ENCODE measurements at regions not wholly inside any gene's neighbourhood (a gene's known extent, or its start where the extent isn't known, plus 50 kb on each side); places are given as distances from the start of the nearest gene placed in this dataset.

DNA sequence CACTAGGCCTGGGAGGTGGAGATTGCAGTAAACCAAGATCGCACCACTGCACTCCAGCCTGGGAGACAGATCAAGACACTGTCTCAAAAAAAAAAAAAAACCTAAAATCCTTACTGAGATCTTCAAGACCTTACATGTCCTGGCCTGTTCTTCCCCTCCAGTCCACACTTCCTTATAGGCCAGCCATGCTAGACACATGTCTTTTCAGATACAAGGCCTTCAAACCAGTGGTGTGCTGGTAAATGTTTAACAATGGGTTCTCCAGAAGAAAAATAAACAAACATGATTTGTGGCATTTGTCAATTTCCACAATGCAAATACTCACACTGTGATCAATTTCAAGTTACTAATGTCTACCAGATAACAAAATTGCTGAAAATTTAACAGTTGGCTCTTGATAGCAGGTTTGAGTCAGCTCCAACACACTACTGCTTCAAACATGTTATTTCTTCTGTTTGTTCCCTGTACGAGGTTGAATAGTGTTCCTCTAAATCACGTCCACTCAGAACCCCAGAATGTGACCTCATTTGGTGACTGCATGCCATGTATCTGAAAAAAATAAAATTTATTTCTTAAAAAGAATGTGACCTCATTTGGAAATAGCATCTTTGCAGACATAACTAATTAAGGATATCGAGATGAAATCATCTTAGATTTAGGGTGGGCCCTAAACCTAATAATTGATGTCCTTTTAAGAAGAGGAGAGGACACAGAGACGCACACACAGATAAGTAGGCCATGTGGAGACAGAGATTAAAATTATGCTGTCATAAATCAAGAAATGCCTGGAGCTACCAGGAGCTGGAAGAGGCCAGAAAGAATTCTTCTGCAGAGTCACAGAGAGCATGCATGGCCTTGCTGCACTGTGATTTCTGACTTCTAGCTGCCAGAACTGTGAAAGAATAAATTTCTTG is 144.4 kb downstream of the ZNF674 start:
- TF ChIP-seq CTCF (IDR thresholded peaks at IDR 0.05; ENCODE audit: borderline replicate concordance, extremely low read depth, low read length, poor library complexity, severe bottlenecking) (no peak), EZH2 (IDR thresholded peaks at IDR 0.05; ENCODE audit: borderline replicate concordance, low read depth, low read length, severe bottlenecking) (no peak)
